HG02884 (cell line): ENCODE measurements at regions not wholly inside any gene's neighbourhood (a gene's known extent, or its start where the extent isn't known, plus 50 kb on each side); places are given as distances from the start of the nearest gene placed in this dataset.

ENCODE experiments used
- ATAC-seq: cut with Tn5 transposase; IDR thresholded peaks from one replicate; pipeline ENCODE4 v1.9.1; 2021; ENCODE audit warnings: mild to moderate bottlenecking, moderate library complexity; ENCODE audit not compliant: unreplicated experiment

DNA sequence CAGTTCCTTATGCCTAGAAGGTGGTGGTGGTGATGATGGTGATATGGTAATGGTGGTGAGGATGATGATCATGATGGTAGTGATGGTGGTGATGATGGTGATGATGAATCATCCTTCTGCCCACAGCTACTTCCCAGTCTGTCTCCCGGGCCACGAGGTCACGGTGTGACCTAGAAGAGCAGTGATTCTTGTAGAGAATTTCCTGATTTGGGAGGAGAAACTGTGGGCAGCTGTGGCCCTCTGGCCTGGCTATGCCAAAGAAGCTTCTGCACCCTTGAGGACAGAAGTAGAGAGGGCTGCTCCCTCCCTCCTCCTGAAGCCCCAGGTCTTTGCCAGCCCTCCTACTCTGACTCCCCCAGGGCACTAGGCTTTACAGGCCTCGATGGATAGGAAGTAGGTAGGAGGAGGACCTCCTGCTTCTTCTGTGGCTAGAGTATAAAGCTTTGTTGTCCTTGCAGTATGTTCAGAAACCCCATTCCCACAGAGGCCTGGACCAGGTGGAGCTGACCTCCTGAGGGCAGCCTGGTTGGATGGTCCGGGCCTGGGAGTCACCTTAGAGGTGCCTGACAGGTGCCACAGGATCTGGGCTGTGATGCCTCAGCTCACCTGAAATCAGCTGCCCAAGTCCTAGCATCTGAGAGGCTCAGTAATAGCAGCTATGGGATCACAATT lies 57.9 kb upstream of the EPAS1 start:
- no peak for ATAC-seq

DNA sequence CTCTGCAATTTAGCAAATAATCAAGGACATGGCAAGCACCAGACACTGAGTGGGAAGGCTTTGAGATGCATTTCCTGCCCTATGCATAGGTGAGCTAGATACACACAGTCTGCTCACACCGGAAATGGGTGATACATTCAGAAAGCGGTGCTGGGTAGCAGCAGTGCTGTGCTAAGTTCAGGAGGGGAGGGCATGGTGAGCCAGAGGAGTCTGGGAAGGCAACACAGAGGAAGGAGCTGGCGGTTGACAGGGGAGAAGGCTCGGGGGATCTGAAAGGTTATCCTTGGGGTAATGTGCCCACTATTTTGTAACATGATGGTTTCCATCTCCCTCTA lies 57.4 kb upstream of the EPAS1 start:
- no peak for ATAC-seq

DNA sequence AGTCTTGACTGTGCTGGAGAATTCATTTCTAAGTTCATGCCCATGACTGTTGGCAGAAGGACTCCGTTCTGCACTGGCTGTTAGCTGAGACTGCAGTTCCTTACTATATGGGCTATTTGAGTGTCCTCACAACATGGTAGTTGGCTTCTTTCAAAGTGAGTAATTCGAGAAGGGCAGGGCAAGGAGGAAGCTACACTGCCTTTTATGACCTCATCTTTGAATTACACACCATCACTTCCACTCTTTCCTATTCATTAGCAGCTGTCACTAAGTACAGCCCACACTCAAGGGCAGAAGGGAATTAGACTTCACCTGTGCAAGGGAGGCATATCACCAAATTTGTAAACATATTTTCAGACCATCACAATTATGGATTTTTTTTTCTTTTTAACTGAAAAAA lies 55.9 kb upstream of the EPAS1 start:
- no peak for ATAC-seq

DNA sequence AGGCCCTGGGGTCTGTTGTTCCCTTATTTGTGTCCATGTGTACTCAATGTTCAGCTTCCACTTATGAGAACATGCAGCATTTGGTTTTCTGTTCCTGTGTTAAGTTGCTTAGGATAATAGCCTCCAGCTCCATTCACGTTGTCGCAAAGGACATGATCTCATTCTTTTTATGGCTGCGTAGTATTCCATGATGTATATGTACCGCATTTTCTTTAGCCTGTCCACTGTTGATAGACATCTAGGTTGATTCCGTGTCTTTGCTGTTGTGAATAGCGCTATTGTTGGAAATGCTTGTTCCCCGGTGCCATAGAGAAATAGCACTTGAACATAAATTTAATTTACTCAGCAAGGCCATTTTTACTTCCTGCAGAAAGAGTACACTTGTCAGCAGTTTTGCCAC lies 51.3 kb upstream of the EPAS1 start:
- no peak for ATAC-seq

DNA sequence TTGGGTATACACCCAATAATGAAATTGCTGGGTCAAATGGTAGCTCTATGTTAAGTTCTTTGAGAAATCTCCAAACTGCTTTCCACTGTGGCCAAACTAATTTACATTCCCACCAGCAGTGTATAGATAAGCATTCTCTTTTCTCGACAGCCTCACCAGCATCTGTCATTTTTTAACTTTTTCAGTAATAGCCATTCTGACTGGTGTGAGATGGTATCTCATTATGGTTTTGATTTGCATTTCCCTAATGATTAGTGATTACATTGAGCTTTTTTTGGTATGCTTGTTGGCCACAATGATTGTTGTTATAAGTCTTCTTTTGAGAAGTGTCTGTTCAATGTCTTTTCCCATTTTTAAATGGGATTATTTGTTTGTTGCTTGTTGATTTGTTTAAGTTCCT lies 50.4 kb upstream of the EPAS1 start:
- ATAC-seq = peak; percentile 50
